ENCODE measurements at regions not wholly inside any gene's neighbourhood (a gene's known extent, or its start where the extent isn't known, plus 50 kb on each side); places are given as distances from the start of the nearest gene placed in this dataset.

DNA sequence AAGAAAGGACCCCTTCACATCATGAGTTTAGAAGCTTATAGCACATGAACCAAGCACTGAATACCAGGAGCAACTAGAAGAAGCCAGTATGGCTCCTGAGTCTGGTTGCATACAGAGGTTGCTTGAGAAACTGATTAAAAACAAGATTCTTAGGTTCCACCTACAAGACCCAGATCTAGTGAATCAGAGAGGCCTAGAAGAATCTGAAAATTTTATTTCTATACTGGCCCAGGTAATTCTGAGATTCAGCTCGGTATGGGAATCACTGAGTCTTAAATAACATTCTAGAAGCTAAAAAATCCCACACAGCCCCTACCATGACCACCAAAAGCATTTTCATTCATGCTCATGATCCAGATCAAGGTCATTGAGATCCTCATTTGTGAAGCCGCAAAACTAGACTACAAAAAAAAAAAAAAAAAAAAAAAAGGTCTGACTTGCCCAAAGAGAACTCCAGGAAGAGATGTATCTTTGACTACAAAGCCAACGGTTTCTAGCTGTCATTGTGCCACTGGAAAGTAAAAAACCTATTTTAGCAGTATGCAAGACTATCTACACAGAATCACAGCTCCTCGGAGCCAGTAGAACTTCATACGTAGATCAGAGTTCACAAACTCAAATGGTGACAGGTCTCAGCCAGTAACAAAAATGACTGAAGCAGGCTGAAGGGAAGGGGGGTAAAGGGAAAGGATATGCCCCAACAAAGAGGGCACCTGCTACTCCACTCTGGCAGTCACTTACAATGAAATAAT is 168.4 kb upstream of the EGLN3 start:
- peaks cover 0 to 8% (median 0%) of the 10 kb centered on the region in 3 donors for H3K4me1 ChIP-seq
- no peaks in the 10 kb centered on the region for H3K36me3 ChIP-seq
- no peak overlapping the region for H3K27ac ChIP-seq
- TF ChIP-seq POLR2A (IDR thresholded peaks at IDR 0.05): no peak
- TF ChIP-seq, protein P1, sequence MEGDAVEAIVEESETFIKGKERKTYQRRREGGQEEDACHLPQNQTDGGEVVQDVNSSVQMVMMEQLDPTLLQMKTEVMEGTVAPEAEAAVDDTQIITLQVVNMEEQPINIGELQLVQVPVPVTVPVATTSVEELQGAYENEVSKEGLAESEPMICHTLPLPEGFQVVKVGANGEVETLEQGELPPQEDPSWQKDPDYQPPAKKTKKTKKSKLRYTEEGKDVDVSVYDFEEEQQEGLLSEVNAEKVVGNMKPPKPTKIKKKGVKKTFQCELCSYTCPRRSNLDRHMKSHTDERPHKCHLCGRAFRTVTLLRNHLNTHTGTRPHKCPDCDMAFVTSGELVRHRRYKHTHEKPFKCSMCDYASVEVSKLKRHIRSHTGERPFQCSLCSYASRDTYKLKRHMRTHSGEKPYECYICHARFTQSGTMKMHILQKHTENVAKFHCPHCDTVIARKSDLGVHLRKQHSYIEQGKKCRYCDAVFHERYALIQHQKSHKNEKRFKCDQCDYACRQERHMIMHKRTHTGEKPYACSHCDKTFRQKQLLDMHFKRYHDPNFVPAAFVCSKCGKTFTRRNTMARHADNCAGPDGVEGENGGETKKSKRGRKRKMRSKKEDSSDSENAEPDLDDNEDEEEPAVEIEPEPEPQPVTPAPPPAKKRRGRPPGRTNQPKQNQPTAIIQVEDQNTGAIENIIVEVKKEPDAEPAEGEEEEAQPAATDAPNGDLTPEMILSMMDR (IDR thresholded peaks at IDR 0.05): no peak
- no peak for TF ChIP-seq EP300 (IDR thresholded peaks at IDR 0.05)
- TF ChIP-seq POLR2AphosphoS5 (IDR thresholded peaks at IDR 0.05): no peak
- H3K27me3 ChIP-seq: no peaks in the 10 kb centered on the region
- H3K9me3 ChIP-seq: no peaks in the 10 kb centered on the region
- H3K4me3 ChIP-seq: no peak overlapping the region
- WGBS, 2 donors (ENCODE audit: low coverage in 1 of 2): 84% methylated on average over 3 to 5 of the region's 5 CpGs
- ATAC-seq: no peak

DNA sequence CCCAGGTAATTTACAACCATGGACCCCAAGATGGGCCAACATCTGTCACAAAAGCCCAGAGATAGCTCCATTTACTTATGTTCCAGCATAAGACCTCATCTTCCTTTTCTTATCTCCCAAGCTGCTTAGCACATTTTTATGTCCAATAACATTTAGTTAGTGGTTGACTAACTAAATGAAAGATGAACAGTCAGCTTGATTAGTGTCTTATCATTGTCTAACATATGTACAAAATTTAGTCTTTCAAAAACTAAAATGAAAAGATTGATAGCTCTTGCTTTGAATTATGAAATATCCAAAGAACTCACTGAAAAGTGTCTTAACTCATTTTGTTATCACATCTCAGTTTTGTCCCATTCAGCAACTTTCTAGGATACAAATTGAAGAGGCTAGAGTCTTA is 163.1 kb upstream of the EGLN3 start:
- Histone ChIP-seq H3K4me3 (no peak overlapping the region), H3K27me3 (no peaks in the 10 kb centered on the region), H3K9me3 (no peaks in the 10 kb centered on the region), H3K36me3 (no peaks in the 10 kb centered on the region), H3K27ac (no peak overlapping the region), H3K4me1 (peaks cover 0 to 8% (median 0%) of the 10 kb centered on the region in 3 donors)
- ATAC-seq: no peak
- TF ChIP-seq EP300 (IDR thresholded peaks at IDR 0.05) (no peak), POLR2AphosphoS5 (IDR thresholded peaks at IDR 0.05) (no peak), POLR2A (IDR thresholded peaks at IDR 0.05) (no peak)
- TF ChIP-seq, protein P1 (IDR thresholded peaks at IDR 0.05): no peak

DNA sequence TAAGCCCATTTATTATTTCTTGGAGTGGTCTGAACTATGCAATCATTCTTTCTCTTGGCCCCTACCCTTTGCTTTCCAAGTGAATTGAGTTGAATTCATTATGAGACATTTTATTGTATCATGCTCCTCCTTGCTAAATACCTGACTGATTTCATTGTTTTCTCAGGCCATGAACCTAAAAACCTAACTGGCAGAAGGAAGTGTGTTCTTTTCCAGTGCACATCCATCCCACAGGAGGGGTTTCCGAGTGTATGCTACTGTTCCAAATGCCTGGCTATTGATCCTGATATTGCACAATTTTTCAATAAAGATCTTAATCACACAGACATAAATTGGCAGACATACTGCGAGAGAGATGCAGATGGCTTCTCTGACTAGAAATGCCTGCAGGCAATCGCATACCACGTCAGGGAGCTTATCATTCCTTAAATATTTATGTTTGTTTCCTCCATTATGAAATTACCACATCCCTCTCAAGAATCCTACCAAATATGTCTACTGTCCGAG is 162.2 kb upstream of the EGLN3 start:
- no peak overlapping the region for H3K4me3 ChIP-seq
- no peaks in the 10 kb centered on the region for H3K36me3 ChIP-seq
- TF ChIP-seq, protein P1 (IDR thresholded peaks at IDR 0.05): no peak
- TF ChIP-seq POLR2AphosphoS5 (IDR thresholded peaks at IDR 0.05) (no peak), POLR2A (IDR thresholded peaks at IDR 0.05) (no peak), EP300 (IDR thresholded peaks at IDR 0.05) (no peak)
- peaks cover 0 to 4% (median 0%) of the 10 kb centered on the region in 3 donors for H3K4me1 ChIP-seq
- WGBS, 2 donors (ENCODE audit: low coverage in 1 of 2): 30 to 43% methylated on average over 5 of the region's 5 CpGs
- no peak overlapping the region for H3K27ac ChIP-seq
- H3K27me3 ChIP-seq: no peaks in the 10 kb centered on the region
- ATAC-seq: no peak
- H3K9me3 ChIP-seq: no peaks in the 10 kb centered on the region

- Histone ChIP-seq H3K27ac (no peak overlapping the region), H3K4me1 (no peaks in the 10 kb centered on the region), H3K4me3 (no peak overlapping the region), H3K27me3 (no peaks in the 10 kb centered on the region), H3K36me3 (no peaks in the 10 kb centered on the region), H3K9me3 (no peaks in the 10 kb centered on the region)
- WGBS, 2 donors (ENCODE audit: low coverage in 1 of 2): 79 to 90% methylated on average over 3 to 4 of the region's 4 CpGs
- ATAC-seq: no peak
- TF ChIP-seq POLR2A (IDR thresholded peaks at IDR 0.05): no peak
- TF ChIP-seq EP300 (IDR thresholded peaks at IDR 0.05): no peak
- TF ChIP-seq, protein P1 (IDR thresholded peaks at IDR 0.05): no peak
- no peak for TF ChIP-seq POLR2AphosphoS5 (IDR thresholded peaks at IDR 0.05)
These were observed 161.1 kb upstream of the EGLN3 start for GRCh38 chr14:34111953-34112352.

- no peaks in the 10 kb centered on the region for H3K36me3 ChIP-seq
- no peaks in the 10 kb centered on the region for H3K27me3 ChIP-seq
- TF ChIP-seq EP300 (IDR thresholded peaks at IDR 0.05) (no peak), POLR2A (IDR thresholded peaks at IDR 0.05) (no peak), POLR2AphosphoS5 (IDR thresholded peaks at IDR 0.05) (no peak)
- TF ChIP-seq, protein P1 (IDR thresholded peaks at IDR 0.05): no peak
- no peaks in the 10 kb centered on the region for H3K9me3 ChIP-seq
- H3K4me3 ChIP-seq: no peak overlapping the region
- H3K4me1 ChIP-seq: no peaks in the 10 kb centered on the region
- ATAC-seq: no peak
- no peak overlapping the region for H3K27ac ChIP-seq
- WGBS, 2 donors (ENCODE audit: low coverage in 1 of 2): 92 to 93% methylated on average over 2 of the region's 2 CpGs
These were observed 160.6 kb upstream of the EGLN3 start for GRCh38 chr14:34111505-34111904.
